ENCODE measurements at regions not wholly inside any gene's neighbourhood (a gene's known extent, or its start where the extent isn't known, plus 50 kb on each side); places are given as distances from the start of the nearest gene placed in this dataset.
"Not testable (repeated sequence)": the region's sequence is repeated elsewhere in the genome, so short reads cannot be mapped to it uniquely, and the experiment has no call there.

GRCh38 chr6:81601918-81602317 is 150.6 kb downstream of the TENT5A start:
- no peaks in the 10 kb centered on the region for H3K27me3 ChIP-seq (ENCODE audit: control insufficient read depth, insufficient read depth, low read length)

DNA sequence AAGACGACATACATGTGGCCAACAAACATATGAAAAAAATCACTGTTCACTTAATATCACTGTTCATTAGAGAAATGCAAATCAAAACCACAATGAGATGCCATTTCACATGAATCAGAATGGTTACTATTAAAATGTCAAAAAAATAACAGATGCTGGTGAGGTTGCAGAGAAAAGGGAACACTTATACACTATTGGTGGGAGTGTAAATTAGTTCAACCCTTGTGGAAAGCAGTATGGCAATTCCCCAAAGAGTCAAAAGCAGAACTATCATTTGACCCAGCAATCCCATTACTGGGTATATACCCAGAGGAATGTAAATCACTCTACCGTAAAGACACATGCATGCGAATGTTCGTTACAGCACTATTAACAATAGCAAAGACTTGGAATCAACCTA is 152.0 kb downstream of the TENT5A start:
- not testable (repeated sequence) for H3K36me3 ChIP-seq (ENCODE audit: control insufficient read depth, insufficient read depth, low read length); H3K27ac ChIP-seq (ENCODE audit: low read length); H3K27me3 ChIP-seq (ENCODE audit: control insufficient read depth, insufficient read depth, low read length); H3K9me3 ChIP-seq (ENCODE audit: control insufficient read depth, low read depth, low read length); DNase-seq; H3K4me3 ChIP-seq (ENCODE audit: low read length); H3K4me1 ChIP-seq (ENCODE audit: control insufficient read depth, insufficient read depth, low read length)
- WGBS (ENCODE audit: insufficient coverage, low lambda C conversion rate) = no CpG with 5 or more reads among the region's 4 CpGs

More at GRCh38 chr6:81601918-81602317, 150.6 kb downstream of the TENT5A start:
- Histone ChIP-seq H3K27ac (ENCODE audit: low read length) (no peak overlapping the region), H3K36me3 (ENCODE audit: control insufficient read depth, insufficient read depth, low read length) (no peaks in the 10 kb centered on the region), H3K9me3 (ENCODE audit: control insufficient read depth, low read depth, low read length) (no peaks in the 10 kb centered on the region), H3K4me3 (ENCODE audit: low read length) (no peak overlapping the region), H3K4me1 (ENCODE audit: control insufficient read depth, insufficient read depth, low read length) (no peaks in the 10 kb centered on the region)
- DNase-seq = no peak
- no CpG with 5 or more reads among the region's 2 CpGs for WGBS (ENCODE audit: insufficient coverage, low lambda C conversion rate)

GRCh38 chr6:81594501-81594900 is 158.0 kb downstream of the TENT5A start:
- Histone ChIP-seq H3K4me3 (ENCODE audit: low read length) (no peak overlapping the region), H3K27me3 (ENCODE audit: control insufficient read depth, insufficient read depth, low read length) (no peaks in the 10 kb centered on the region), H3K27ac (ENCODE audit: low read length) (no peak overlapping the region), H3K36me3 (ENCODE audit: control insufficient read depth, insufficient read depth, low read length) (no peaks in the 10 kb centered on the region), H3K4me1 (ENCODE audit: control insufficient read depth, insufficient read depth, low read length) (no peaks in the 10 kb centered on the region), H3K9me3 (ENCODE audit: control insufficient read depth, low read depth, low read length) (no peaks in the 10 kb centered on the region)
- no CpG with 5 or more reads among the region's 2 CpGs for WGBS (ENCODE audit: insufficient coverage, low lambda C conversion rate)
- peak; percentile 6 to 28 for DNase-seq

DNA sequence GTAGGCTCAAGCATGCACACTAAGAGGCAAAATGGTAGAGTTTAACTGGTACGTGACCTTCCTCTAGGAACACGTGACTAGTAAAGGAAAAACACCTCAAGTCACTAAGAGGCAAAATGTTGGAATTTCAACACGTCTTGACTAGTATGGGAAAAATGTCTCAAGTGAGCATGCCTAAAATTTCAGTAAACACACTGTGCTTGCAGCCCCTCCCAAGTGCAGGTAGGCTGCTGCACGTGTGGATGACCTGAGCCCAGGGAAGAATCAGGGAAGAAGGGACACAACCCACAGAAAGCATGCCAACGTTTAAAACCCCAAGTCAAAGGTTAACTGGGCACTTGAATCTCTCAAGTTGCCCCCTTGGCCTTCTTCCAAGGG is 162.2 kb downstream of the TENT5A start:
- H3K27me3 ChIP-seq (ENCODE audit: control insufficient read depth, insufficient read depth, low read length) = no peaks in the 10 kb centered on the region
- H3K27ac ChIP-seq (ENCODE audit: low read length) = no peak overlapping the region
- H3K9me3 ChIP-seq (ENCODE audit: control insufficient read depth, low read depth, low read length) = no peaks in the 10 kb centered on the region
- H3K36me3 ChIP-seq (ENCODE audit: control insufficient read depth, insufficient read depth, low read length) = no peaks in the 10 kb centered on the region
- H3K4me3 ChIP-seq (ENCODE audit: low read length) = no peak overlapping the region
- H3K4me1 ChIP-seq (ENCODE audit: control insufficient read depth, insufficient read depth, low read length) = no peaks in the 10 kb centered on the region
- DNase-seq = no peak
- 100% methylated on average over 1 of the region's 5 CpGs for WGBS (ENCODE audit: insufficient coverage, low lambda C conversion rate)

DNA sequence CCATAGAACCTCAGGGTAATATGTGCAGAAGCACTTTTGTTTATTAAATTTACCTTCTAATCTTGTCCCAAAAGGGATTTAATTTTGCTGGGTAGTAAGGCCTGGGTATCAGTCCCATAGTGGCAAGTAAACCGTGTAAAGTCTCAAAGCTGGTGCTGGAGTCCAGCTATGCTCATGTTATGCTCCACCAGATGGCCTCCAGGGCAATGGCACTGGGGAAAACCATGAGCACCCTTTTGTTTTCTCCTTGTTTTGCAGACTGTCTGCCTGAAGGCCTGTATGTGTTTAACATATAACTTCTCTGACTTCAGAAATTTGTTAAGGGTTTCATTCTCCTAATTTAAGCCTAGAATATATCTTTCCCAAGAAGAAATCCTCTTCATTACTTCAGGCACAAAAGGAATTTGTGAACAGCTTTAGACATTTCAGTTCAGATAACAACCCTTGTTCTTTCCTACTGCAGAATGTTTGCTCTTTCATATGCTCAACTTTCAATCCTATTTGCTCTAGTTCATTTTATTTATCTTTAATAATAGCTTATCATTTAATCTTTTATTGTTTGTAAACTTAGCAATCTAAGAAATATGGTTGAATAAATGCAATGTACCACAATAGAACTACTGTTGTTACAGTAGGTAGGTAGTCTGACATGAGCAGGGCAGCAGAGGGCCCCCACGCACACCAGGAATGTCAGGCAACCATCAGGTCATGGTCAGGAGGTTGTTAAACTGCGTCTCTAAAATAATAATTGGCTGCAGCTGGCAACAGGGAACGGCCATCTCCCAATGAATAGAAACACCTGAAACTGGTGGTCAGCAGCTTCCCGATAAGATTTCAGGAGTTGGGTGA is 162.8 kb downstream of the TENT5A start:
- WGBS (ENCODE audit: insufficient coverage, low lambda C conversion rate) = no CpG with 5 or more reads among the region's 5 CpGs
- H3K27me3 ChIP-seq (ENCODE audit: control insufficient read depth, insufficient read depth, low read length) = no peaks in the 10 kb centered on the region
- no peaks in the 10 kb centered on the region for H3K36me3 ChIP-seq (ENCODE audit: control insufficient read depth, insufficient read depth, low read length)
- H3K27ac ChIP-seq (ENCODE audit: low read length) = no peak overlapping the region
- no peaks in the 10 kb centered on the region for H3K4me1 ChIP-seq (ENCODE audit: control insufficient read depth, insufficient read depth, low read length)
- no peak for DNase-seq
- H3K9me3 ChIP-seq (ENCODE audit: control insufficient read depth, low read depth, low read length) = no peaks in the 10 kb centered on the region
- no peak overlapping the region for H3K4me3 ChIP-seq (ENCODE audit: low read length)

GRCh38 chr6:81585686-81586085 is 166.8 kb downstream of the TENT5A start:
- DNase-seq; H3K27me3 ChIP-seq (ENCODE audit: control insufficient read depth, insufficient read depth, low read length); H3K27ac ChIP-seq (ENCODE audit: low read length); H3K4me1 ChIP-seq (ENCODE audit: control insufficient read depth, insufficient read depth, low read length); H3K4me3 ChIP-seq (ENCODE audit: low read length); H3K36me3 ChIP-seq (ENCODE audit: control insufficient read depth, insufficient read depth, low read length); H3K9me3 ChIP-seq (ENCODE audit: control insufficient read depth, low read depth, low read length): not testable (repeated sequence)
- WGBS (ENCODE audit: insufficient coverage, low lambda C conversion rate) = no CpG with 5 or more reads among the region's 1 CpG

DNA sequence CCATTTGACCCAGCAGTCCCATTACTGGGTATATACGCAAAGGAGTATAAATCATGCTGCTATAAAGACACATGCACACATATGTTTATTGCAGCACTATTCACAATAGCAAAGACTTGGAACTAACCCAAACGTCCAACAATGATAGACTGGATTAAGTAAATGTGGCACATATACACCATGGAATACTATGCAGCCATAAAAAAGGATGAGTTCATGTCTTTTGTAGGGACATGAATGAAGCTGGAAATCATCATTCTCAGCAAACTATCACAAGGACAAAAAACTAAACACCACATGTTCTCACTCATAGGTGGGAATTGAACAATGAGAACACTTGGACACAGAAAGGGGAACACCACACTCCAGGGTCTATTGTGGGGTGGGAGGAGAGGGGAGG is 168.3 kb downstream of the TENT5A start:
- not testable (repeated sequence) for DNase-seq; H3K27me3 ChIP-seq (ENCODE audit: control insufficient read depth, insufficient read depth, low read length); H3K27ac ChIP-seq (ENCODE audit: low read length); H3K4me3 ChIP-seq (ENCODE audit: low read length); H3K9me3 ChIP-seq (ENCODE audit: control insufficient read depth, low read depth, low read length); H3K36me3 ChIP-seq (ENCODE audit: control insufficient read depth, insufficient read depth, low read length); H3K4me1 ChIP-seq (ENCODE audit: control insufficient read depth, insufficient read depth, low read length)
- WGBS (ENCODE audit: insufficient coverage, low lambda C conversion rate) = no CpG with 5 or more reads among the region's 2 CpGs

DNA sequence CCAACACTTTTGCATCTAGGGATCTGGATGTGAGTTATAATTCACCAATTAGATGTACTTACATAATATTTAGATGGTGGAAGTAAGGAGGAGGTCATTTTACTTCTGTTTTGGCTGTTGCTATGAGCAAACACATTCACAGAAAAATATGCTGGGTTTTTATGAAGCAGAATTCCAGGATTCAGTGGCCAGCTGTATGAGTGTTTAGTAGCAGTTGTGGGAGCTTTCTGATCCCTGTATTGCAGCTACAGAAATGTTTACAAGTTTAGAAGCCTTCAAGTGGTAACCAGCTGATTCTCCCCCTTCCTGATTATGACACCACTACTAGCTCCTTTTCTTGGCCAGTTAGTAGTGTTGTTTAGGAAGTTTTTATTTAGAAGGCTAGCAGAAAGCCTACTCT is 177.0 kb downstream of the TENT5A start:
- Histone ChIP-seq H3K36me3 (ENCODE audit: control insufficient read depth, insufficient read depth, low read length) (no peaks in the 10 kb centered on the region), H3K9me3 (ENCODE audit: control insufficient read depth, low read depth, low read length) (no peaks in the 10 kb centered on the region), H3K27ac (ENCODE audit: low read length) (no peak overlapping the region), H3K27me3 (ENCODE audit: control insufficient read depth, insufficient read depth, low read length) (no peaks in the 10 kb centered on the region), H3K4me3 (ENCODE audit: low read length) (no peak overlapping the region), H3K4me1 (ENCODE audit: control insufficient read depth, insufficient read depth, low read length) (no peaks in the 10 kb centered on the region)
- DNase-seq = peak in 1 of 2 donors; percentile 9

DNA sequence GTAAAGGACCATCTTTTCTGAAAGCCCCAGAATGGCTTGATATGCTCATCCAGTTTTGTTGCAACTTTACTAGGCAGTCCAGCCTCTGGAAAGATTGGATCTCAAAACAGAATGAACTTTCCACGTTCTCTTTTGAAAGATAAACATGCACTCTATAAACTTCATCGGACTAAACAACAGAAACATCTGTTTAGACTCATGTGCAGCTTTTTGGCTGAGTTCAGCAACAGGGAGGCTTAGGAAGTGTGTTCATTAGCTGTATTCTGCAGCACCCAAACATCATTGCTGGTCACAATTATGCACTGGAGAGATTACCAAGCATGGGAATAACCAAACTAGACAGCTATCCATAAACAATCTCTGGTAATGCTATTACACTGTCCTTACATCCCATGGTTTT is 180.5 kb downstream of the TENT5A start:
- Histone ChIP-seq H3K4me3 (ENCODE audit: low read length) (no peak overlapping the region), H3K27ac (ENCODE audit: low read length) (no peak overlapping the region), H3K27me3 (ENCODE audit: control insufficient read depth, insufficient read depth, low read length) (no peaks in the 10 kb centered on the region), H3K9me3 (ENCODE audit: control insufficient read depth, low read depth, low read length) (no peaks in the 10 kb centered on the region), H3K36me3 (ENCODE audit: control insufficient read depth, insufficient read depth, low read length) (no peaks in the 10 kb centered on the region), H3K4me1 (ENCODE audit: control insufficient read depth, insufficient read depth, low read length) (peaks cover 3% of the 10 kb centered on the region)
- no CpG with 5 or more reads among the region's 2 CpGs for WGBS (ENCODE audit: insufficient coverage, low lambda C conversion rate)
- DNase-seq = peak in 1 of 2 donors; percentile 30

GRCh38 chr6:81570681-81571080 is 181.8 kb downstream of the TENT5A start:
- H3K4me1 ChIP-seq (ENCODE audit: control insufficient read depth, insufficient read depth, low read length) = peaks cover 3% of the 10 kb centered on the region
- H3K27ac ChIP-seq (ENCODE audit: low read length) = no peak overlapping the region
- H3K9me3 ChIP-seq (ENCODE audit: control insufficient read depth, low read depth, low read length) = no peaks in the 10 kb centered on the region
- DNase-seq = peak; percentile 44 to 52
- no peaks in the 10 kb centered on the region for H3K36me3 ChIP-seq (ENCODE audit: control insufficient read depth, insufficient read depth, low read length)
- WGBS (ENCODE audit: insufficient coverage, low lambda C conversion rate) = no CpG with 5 or more reads among the region's 1 CpG
- no peak overlapping the region for H3K4me3 ChIP-seq (ENCODE audit: low read length)
- no peaks in the 10 kb centered on the region for H3K27me3 ChIP-seq (ENCODE audit: control insufficient read depth, insufficient read depth, low read length)

GRCh38 chr6:81568973-81569372 is 183.5 kb downstream of the TENT5A start:
- Histone ChIP-seq H3K36me3 (ENCODE audit: control insufficient read depth, insufficient read depth, low read length) (no peaks in the 10 kb centered on the region), H3K4me1 (ENCODE audit: control insufficient read depth, insufficient read depth, low read length) (peaks cover 3% of the 10 kb centered on the region), H3K9me3 (ENCODE audit: control insufficient read depth, low read depth, low read length) (no peaks in the 10 kb centered on the region), H3K27me3 (ENCODE audit: control insufficient read depth, insufficient read depth, low read length) (no peaks in the 10 kb centered on the region), H3K27ac (ENCODE audit: low read length) (no peak overlapping the region), H3K4me3 (ENCODE audit: low read length) (no peak overlapping the region)
- DNase-seq = no peak
- 100% methylated on average over 1 of the region's 2 CpGs for WGBS (ENCODE audit: insufficient coverage, low lambda C conversion rate)
